ENCODE measurements at regions not wholly inside any gene's neighbourhood (a gene's known extent, or its start where the extent isn't known, plus 50 kb on each side); places are given as distances from the start of the nearest gene placed in this dataset.
A peak's percentile ranks its signal among the peaks of the same experiment; 100 is the strongest.

- H3K36me3 ChIP-seq, result no peaks in the 10 kb centered on the region
- H3K27ac ChIP-seq, result no peak overlapping the region
- peak; percentile 58 for ATAC-seq
- intact Hi-C loops (cut with DNase I), result no loop called here
- H3K4me1 ChIP-seq, result no peaks in the 10 kb centered on the region
- no peak for DNase-seq
- no peaks in the 10 kb centered on the region for H3K27me3 ChIP-seq
- TF ChIP-seq, protein P1, sequence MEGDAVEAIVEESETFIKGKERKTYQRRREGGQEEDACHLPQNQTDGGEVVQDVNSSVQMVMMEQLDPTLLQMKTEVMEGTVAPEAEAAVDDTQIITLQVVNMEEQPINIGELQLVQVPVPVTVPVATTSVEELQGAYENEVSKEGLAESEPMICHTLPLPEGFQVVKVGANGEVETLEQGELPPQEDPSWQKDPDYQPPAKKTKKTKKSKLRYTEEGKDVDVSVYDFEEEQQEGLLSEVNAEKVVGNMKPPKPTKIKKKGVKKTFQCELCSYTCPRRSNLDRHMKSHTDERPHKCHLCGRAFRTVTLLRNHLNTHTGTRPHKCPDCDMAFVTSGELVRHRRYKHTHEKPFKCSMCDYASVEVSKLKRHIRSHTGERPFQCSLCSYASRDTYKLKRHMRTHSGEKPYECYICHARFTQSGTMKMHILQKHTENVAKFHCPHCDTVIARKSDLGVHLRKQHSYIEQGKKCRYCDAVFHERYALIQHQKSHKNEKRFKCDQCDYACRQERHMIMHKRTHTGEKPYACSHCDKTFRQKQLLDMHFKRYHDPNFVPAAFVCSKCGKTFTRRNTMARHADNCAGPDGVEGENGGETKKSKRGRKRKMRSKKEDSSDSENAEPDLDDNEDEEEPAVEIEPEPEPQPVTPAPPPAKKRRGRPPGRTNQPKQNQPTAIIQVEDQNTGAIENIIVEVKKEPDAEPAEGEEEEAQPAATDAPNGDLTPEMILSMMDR (IDR thresholded peaks at IDR 0.05), result no peak
- no peak overlapping the region for H3K4me3 ChIP-seq
- no peaks in the 10 kb centered on the region for H3K9me3 ChIP-seq
Measured at GRCh38 chr14:71597955-71598660, 334.1 kb upstream of the RGS6 start.

DNA sequence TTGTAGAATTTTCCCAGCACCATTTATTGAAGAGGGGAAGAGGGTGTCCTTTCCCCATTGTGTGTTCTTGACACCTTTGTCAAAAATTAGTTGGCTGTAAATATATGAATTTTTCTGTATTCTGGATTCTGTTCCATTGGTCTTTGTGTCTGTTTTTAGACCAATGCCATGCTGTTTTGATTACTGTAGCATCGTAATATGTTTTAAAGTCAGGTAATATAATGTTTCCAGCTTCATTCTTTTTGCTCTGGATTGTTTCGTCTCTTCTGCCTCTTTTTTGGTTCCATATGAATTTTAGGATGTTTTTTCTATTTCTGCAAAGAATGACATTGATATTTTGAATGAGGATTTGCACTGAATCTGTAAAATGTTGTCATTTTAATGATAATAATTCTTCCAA lies 331.9 kb upstream of the RGS6 start:
- intact Hi-C loops (cut with DNase I), result no loop called here
- Histone ChIP-seq H3K9me3 (no peaks in the 10 kb centered on the region), H3K27ac (no peak overlapping the region), H3K4me1 (no peaks in the 10 kb centered on the region), H3K27me3 (no peaks in the 10 kb centered on the region), H3K4me3 (no peak overlapping the region), H3K36me3 (no peaks in the 10 kb centered on the region)
- TF ChIP-seq, protein P1 (IDR thresholded peaks at IDR 0.05), result no peak
- DNase-seq (no peak), ATAC-seq (no peak)

GRCh38 chr14:71602524-71602923 lies 329.7 kb upstream of the RGS6 start:
- H3K27ac ChIP-seq, result no peak overlapping the region
- TF ChIP-seq, protein P1 (IDR thresholded peaks at IDR 0.05), result no peak
- H3K27me3 ChIP-seq, result no peaks in the 10 kb centered on the region
- ATAC-seq (no peak), DNase-seq (no peak)
- intact Hi-C loops (cut with DNase I), result no loop called here
- H3K4me3 ChIP-seq, result no peak overlapping the region
- H3K36me3 ChIP-seq, result no peaks in the 10 kb centered on the region
- H3K4me1 ChIP-seq, result no peaks in the 10 kb centered on the region
- no peaks in the 10 kb centered on the region for H3K9me3 ChIP-seq

GRCh38 chr14:71604231-71604630 lies 328.0 kb upstream of the RGS6 start:
- H3K9me3 ChIP-seq, result no peaks in the 10 kb centered on the region
- ATAC-seq, result no peak
- no peak overlapping the region for H3K27ac ChIP-seq
- intact Hi-C loops (cut with DNase I), result no loop called here
- H3K27me3 ChIP-seq, result no peaks in the 10 kb centered on the region
- DNase-seq, result no peak
- no peaks in the 10 kb centered on the region for H3K4me1 ChIP-seq
- no peaks in the 10 kb centered on the region for H3K36me3 ChIP-seq
- no peak overlapping the region for H3K4me3 ChIP-seq
- TF ChIP-seq, protein P1 (IDR thresholded peaks at IDR 0.05), result no peak

DNA sequence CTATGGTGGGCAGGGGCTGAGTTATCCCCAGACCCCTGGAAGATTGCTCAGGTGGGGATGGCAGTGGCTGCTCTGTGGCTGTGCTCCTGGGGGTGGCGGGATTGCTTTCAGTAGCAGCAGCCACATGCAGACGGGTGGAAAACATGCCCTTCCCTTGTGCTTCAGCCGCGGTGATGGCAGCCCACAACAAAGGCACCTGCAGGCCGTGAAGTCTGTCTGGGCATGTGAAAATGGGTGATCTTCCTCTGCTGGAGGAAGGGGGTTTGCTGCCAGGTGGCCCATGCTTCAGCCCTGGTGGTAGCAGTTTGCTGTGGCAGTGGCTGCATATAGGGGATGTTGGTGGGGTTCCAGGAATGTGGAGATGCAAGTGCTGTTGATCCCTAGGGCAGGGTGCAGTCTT lies 326.2 kb upstream of the RGS6 start:
- no peak for ATAC-seq
- Histone ChIP-seq H3K36me3 (no peaks in the 10 kb centered on the region), H3K27me3 (no peaks in the 10 kb centered on the region), H3K4me1 (no peaks in the 10 kb centered on the region), H3K27ac (no peak overlapping the region), H3K9me3 (no peaks in the 10 kb centered on the region), H3K4me3 (no peak overlapping the region)
- intact Hi-C loops (cut with DNase I), result no loop called here
- TF ChIP-seq, protein P1 (IDR thresholded peaks at IDR 0.05), result no peak
- DNase-seq, result no peak

- Histone ChIP-seq H3K4me1 (no peaks in the 10 kb centered on the region), H3K27ac (no peak overlapping the region), H3K4me3 (no peak overlapping the region), H3K36me3 (no peaks in the 10 kb centered on the region), H3K9me3 (no peaks in the 10 kb centered on the region), H3K27me3 (no peaks in the 10 kb centered on the region)
- DNase-seq (no peak), ATAC-seq (no peak)
- intact Hi-C loops (cut with DNase I), result no loop called here
- TF ChIP-seq, protein P1 (IDR thresholded peaks at IDR 0.05), result no peak
Measured at GRCh38 chr14:71606575-71606974, 325.7 kb upstream of the RGS6 start.

Data from upper lobe of right lung (tissue), 1 donor.